GM21723 (cell line): ENCODE measurements at regions not wholly inside any gene's neighbourhood (a gene's known extent, or its start where the extent isn't known, plus 50 kb on each side); places are given as distances from the start of the nearest gene placed in this dataset.
"Not testable (repeated sequence)": the region's sequence is repeated elsewhere in the genome, so short reads cannot be mapped to it uniquely, and the experiment has no call there.

ENCODE experiments used
- ATAC-seq: cut with Tn5 transposase; IDR thresholded peaks from one replicate; pipeline ENCODE4 v1.9.1; 2021; ENCODE audit warnings: mild to moderate bottlenecking, moderate library complexity; ENCODE audit not compliant: unreplicated experiment

GRCh38 chr14:44388306-44388705 is 118.8 kb downstream of the FSCB start:
- no peak for ATAC-seq

DNA sequence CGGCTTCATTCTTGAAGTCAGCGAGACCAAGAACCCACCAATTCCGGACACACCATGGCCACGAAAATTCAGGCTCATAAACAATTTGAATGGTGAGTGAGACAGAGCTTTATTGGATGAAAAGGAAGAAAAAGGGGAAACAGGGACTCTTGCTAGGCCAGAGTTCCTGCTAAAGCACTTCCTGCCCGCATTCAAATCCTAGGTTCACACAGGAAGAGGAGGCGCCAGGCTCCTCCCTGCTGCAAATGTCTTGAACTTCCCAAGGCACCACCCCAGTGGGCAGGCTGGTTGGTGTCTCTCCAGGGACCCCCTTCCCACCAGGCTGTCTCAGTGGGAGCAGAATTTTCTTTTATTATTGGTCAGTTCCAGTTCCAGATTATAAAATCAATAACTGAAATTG is 121.2 kb downstream of the FSCB start:
- no peak for ATAC-seq

DNA sequence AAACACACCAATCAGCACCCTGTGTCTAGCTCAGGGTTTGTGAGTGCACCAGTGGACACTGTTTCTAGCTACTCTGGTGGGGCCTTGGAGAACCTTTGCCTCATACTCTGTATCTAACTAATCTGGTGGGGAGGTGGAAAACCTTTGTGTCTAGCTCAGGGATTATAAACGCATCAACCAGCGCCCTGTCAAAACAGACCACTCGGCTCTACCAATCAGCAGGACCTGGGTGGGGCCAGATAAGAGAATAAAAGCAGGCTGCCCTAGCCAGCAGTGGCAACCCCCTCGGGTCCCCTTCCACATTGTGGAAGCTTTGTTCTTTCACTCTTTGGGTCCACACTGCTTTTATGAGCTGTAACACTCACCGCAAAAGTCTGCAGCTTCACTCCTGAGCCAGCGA is 121.8 kb downstream of the FSCB start:
- not testable (repeated sequence) for ATAC-seq

- ATAC-seq = not testable (repeated sequence)
Observed at GRCh38 chr14:44384601-44385293, 122.3 kb downstream of the FSCB start.

DNA sequence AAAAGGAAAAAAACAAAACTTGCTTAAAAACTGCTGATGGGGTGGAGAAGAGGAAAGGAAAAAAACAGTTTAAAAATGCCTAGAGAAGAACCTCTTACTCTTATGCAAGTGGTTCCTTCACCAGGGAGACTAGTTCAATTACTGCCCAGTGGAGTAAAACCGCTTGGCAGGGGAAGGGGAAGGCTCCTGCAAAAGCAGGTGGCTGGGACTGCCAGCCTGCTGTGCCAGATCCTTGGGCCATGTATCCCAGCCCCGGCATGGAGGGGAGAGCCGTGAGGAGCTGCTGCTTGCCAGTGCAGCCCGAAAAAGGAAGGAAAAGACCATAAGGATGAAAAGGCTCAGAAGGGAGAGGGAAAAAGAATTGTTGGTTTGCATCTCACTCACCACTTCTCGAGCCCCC is 123.0 kb downstream of the FSCB start:
- no peak for ATAC-seq

GRCh38 chr14:44383636-44384035 is 123.4 kb downstream of the FSCB start:
- no peak for ATAC-seq

DNA sequence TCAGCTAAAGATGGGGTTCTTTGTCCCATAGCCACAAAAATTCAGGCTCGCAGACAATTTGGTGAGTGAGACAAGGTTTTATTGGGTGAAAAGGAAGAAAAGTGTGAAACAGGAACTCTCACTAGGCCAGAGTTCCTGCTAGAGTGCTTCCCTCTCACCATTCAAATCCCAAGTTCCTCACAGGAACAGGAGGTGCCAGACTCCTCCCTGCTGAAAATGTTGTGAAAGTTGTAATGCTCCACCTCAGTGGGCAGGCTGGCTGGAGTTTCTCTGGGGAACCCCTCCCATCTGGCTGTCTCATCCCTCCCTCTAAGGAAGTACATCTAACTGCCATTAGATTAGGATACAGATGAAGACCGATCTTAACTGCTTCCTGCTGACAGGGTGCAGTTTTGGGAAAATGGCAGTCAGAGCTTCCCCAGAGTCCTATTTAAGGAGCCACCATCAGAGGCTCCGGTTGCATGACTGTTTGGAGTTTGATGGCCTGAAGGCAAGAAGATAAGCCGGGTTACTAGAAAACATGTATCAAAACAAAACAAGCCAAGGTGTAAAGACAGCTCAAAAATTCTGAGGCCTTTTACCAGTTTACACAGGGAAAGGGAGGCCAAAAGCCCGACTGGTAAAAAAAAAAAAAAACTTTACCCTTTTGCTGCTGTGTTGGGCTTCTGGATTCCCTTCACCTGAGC is 127.6 kb downstream of the FSCB start:
- no peak for ATAC-seq

GRCh38 chr14:44374906-44375305 is 132.2 kb downstream of the FSCB start:
- ATAC-seq = no peak

- ATAC-seq = no peak
Observed at GRCh38 chr14:44372807-44373489, 134.1 kb downstream of the FSCB start.

GRCh38 chr14:44372231-44372630 is 134.9 kb downstream of the FSCB start:
- ATAC-seq = no peak

GRCh38 chr14:44370727-44371126 is 136.4 kb downstream of the FSCB start:
- ATAC-seq = no peak

DNA sequence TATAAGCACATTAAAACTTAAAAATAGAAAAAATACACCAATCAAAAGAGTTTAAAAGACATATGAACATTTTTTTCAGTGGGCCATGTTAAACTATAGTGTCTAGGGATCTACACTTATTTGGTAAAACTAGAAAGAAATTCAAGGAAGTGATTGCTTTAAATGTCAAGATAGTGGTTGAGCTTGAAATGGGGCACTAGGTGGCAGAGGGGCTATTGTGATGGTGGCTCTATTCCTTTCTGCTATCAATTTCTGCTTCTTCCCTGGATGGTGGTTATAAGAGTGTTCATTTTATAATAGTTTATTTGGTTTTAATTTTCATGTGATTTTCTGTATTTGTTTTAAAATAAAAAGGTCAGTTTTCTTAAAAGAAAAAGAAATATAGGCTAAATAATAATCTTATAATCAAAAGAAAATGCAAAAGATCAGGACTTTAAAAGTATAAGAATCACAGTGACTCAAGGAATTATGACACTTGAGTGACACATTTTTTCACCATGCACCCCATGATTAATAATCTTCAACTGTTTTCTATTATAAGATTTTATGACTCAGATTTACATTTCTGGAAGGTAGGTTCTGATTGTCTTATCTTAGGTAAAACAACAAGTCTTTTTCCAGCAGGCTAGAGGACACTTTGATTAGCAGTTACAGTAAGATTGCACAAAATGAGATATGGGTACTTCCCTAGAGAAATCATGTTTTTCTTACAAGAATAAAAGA is 137.5 kb downstream of the FSCB start:
- ATAC-seq = no peak

GRCh38 chr14:44361083-44361482 is 146.0 kb downstream of the FSCB start:
- ATAC-seq = no peak

DNA sequence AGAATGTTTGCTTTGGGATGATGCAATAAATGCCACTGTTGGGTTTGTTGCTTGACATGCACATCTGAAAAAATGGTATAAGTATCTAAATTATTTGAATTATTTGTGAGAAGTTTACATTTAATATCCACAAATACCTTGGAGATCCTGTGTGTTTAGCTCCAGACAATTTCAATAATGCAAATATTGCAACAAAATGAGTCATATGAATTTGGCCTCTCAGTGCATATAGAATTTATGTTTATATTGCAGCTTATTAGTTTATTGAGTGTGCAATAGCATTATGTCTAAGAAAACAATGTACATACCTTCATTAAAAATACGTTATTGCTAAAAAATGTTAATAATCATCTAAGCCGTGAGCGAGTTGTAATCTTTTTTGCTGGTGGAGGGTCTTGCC is 153.3 kb downstream of the FSCB start:
- ATAC-seq = no peak

- no peak for ATAC-seq
Observed at GRCh38 chr14:44352201-44352600, 154.9 kb downstream of the FSCB start.

DNA sequence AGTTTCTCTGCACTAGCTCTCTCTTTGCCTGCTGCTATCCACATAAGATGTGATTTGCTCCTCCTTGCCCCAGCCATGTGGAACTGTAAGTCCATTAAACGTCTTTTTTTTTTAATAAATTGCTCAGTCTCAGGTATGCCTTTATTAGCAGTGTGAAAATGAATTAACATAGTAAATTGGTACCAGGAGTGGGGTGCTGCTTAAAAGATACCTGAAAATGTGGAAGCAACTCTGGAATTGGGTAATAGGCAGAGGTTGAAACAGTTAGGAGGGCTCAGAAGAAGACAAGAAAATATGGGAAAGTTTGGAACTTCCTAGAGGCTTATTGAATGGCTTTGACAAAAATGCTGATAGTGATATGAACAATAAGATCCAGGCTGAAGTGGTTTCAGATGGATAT is 159.8 kb downstream of the FSCB start:
- ATAC-seq = no peak

DNA sequence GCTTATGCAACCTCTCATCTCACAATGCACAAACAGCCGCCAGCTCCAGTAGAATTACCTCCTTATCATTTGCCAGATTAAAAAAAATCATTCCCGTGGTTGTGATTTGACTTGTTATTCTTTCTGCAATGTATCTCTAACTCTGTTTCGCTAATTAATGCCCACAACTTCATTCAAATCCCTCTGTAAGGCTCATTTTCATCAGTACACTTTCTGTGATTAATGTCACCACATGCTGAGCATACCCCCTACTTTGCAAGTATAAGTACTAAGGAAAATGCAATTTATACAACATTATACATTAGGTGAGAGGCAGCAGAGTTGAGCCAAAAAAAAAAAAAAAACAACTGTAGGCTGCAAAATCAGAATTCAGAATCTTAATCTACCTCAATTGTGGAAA is 166.0 kb downstream of the FSCB start:
- ATAC-seq = no peak

DNA sequence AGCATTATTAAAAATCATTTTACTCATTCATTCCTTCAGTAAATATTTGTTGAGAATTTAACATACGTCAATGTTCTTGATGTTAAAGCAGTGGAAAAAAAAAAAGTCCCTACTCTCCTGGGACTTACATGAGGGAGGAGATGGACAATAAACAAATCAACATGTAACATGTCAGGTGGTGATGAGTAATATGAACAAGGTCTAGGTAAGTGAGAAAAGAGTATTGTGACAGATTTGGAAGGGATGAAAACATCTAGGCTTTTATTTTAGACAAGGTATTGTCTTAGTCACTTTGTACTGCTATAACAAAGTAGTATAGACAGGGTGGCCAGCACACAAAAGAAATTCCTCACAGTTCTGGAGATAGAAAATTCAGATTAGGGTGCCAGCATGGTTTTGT is 167.2 kb downstream of the FSCB start:
- ATAC-seq = no peak

DNA sequence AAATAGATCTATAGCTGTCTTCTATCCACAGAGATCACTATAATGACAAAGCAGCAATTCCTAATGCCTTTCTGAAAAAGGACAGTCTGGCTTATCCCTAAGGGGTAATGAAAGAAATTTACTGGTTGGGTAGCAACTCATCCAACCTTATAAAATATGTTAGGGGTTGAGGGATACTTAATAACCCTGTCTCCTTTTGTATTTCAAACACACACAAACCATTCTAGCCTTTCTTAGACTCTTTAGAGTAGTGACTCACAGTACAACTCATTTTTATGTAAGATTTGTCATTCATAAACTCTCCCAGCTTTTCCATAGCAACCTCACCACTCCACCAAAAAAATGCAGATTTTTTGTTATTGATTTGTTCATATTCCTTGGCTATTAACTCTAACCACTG is 167.9 kb downstream of the FSCB start:
- ATAC-seq = no peak

DNA sequence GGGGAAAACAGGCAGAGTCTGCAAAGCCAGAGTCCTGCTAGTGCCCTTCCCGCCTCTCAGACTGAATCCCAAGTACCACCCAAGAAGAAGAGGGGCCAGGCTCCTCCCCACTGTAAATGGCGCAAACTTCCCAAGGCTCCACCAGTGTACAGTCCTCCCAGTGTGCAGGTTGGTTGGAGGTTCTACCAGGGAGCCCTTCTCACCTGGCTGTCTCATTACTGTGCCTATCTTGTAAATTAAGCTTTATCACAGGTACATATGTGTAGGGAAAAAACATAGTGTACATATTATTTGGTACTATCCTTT is 189.7 kb downstream of the FSCB start:
- ATAC-seq = no peak

GRCh38 chr14:44316647-44317440 is 190.2 kb downstream of the FSCB start:
- no peak for ATAC-seq
